ENCODE measurements at regions not wholly inside any gene's neighbourhood (a gene's known extent, or its start where the extent isn't known, plus 50 kb on each side); places are given as distances from the start of the nearest gene placed in this dataset.

GRCh38 chr2:138312061-138312460, 189.5 kb upstream of the SPOPL start:
- no peak for TF ChIP-seq EZH2 (IDR thresholded peaks at IDR 0.05; ENCODE audit: insufficient read depth, poor library complexity, severe bottlenecking)
- no peak for TF ChIP-seq EZH2phosphoT487 (IDR thresholded peaks at IDR 0.05; ENCODE audit: insufficient read depth, low read depth)

Data from GM23248 (cell line).